ENCODE measurements at regions not wholly inside any gene's neighbourhood (a gene's known extent, or its start where the extent isn't known, plus 50 kb on each side); places are given as distances from the start of the nearest gene placed in this dataset.

DNA sequence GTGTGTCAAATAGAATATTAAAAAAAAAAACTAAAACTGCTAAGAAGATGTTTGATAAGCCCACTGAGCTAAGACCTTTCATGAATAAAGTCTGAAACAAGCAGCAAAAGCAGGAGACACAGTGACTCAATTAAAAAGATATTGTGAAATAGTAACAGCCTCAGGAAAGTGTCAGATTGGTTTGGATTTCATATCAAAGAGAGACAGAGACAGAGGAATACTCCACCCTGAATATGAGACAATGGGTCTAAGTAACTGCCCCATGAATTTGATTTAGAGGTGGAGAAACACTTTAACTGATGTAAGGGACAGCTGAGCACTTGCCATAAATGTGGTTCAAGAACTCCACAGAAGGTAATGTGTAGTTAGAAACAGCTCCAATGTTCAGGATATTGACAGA is 277.9 kb upstream of the FOXG1 start:
- no peak for DNase-seq (ENCODE audit: low spot score)

DNA sequence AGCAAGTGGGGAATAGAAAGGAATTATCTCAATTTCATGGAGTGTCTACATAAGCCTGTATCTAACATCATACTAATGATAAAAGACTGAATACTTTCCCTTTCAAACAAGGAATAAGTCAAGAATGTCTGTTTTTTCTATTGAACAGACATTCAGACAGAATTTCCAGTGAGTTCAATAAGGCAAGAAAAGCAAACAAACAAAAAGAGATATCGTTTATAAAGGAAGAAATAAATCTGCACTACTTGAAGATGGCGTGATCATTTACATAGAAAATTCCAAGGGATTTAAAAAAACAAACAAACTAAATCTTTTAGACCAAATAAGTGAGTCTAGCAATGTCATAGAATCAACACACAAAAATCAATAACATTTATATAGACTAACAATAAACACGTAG is 273.1 kb upstream of the FOXG1 start:
- no peak for DNase-seq (ENCODE audit: low spot score)

DNA sequence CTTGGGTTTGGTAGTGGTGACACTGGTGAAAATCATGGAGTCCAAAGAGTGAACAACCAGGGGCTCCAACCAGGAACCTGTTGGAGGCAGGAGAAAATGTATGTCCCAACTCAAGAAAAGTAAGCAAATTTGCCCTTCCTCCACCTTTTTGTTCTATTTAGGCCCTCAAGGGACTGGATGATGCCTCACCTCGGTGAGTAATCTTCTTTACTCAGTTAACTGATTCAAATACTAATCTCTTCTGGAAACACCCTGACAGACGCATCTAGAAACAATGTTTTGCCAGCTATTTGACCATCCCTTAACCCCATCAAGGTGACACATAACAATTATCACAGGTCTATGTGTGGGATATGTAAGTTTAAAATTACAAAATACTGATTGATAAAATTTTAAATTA is 272.4 kb upstream of the FOXG1 start:
- no peak for DNase-seq (ENCODE audit: low spot score)

DNA sequence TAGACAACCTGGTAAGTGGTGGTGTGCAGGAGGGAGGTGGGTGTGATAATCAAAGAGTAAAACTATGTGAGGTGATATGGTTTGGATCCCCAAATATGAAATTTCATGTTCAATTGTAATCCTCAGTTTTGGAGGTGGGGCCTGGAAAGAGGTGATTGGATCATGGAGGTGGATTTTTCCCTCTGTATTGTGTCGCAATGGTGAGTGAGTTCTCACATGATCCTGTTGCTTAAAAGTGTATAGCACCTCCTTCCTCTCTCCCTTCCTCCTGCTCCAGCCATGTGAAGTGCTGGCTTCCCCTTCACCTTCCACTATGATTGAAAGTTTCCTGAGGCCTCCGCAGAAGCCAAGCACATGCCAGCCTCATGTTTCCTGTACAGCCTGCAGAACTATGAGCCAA is 270.2 kb upstream of the FOXG1 start:
- DNase-seq (ENCODE audit: low spot score) = no peak

DNA sequence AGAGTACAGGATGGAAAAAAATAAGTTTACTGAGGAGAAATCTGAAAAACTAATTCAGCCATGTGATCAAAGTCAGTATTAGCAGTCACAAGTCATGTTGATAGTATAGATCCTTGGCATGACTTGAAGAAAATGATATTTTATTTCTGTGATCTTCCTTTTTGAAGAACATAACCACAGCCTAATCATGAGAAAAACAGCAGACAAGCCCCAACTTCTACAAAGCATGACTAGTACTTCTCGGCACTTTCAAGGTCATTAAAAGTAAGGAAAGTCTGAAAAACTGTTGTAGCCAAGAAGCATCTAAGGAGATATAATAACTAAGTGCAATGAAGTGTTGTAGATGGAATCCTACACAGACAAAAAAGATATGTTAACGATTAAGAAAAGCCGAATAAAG is 264.1 kb upstream of the FOXG1 start:
- DNase-seq (ENCODE audit: low spot score) = no peak

DNA sequence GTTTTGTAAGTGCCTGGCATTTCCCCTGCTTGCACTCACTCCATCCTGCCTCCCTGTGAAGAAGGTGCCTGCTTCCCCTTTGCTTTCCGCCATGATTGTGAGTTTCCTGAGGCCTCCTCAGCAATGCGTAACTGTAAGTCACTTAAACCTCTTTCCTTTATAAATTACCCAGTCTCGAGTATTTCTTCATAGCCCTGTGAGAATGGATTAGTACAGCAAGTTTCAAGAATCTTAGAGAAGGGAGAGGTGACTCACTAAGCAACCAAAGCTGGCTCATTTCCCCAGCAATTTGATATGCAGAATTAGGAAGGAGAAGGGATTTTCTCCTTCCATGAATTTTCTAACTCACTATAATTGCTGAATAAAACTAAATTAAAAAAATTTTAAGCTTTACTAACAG is 251.0 kb upstream of the FOXG1 start:
- DNase-seq (ENCODE audit: low spot score) = no peak

DNA sequence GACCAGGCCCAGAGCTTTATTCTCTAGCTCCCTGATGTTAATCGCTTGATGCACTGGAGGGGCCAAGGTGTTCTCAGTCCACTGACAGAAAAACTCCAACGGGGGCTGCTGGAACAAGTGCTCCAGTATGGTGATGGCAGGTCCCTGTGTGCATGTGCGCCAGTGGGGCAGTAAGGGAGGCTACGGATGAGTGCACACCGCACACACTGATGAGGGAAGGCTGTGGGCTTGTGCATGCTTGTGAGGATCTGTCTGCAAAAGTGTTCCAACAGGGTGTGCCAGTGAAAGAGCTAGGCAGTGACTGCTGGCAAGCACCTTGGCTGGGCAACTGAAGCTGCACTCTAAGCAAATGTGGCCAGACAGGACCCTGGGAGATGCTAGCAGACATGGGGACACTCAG is 229.7 kb upstream of the FOXG1 start:
- no peak for DNase-seq (ENCODE audit: low spot score)

DNA sequence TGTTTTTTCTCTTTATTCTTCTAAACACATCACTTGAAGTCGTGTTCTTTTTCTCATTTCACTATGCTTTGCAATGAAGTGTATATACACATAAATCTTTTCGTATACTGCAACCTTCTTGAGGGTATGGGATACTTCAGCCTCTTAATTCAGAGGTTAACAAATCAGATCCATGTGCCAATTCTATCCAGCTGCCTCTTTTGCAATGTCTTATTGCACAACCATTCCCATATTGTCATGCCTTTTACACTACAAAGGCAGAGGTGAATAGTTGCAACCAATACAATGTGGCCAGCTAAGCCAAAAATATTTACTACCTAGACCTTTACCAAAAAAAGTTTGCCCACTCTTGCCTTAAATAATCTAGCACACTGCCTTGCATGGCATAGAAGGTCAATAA is 224.5 kb upstream of the FOXG1 start:
- no peak for DNase-seq (ENCODE audit: low spot score)

DNA sequence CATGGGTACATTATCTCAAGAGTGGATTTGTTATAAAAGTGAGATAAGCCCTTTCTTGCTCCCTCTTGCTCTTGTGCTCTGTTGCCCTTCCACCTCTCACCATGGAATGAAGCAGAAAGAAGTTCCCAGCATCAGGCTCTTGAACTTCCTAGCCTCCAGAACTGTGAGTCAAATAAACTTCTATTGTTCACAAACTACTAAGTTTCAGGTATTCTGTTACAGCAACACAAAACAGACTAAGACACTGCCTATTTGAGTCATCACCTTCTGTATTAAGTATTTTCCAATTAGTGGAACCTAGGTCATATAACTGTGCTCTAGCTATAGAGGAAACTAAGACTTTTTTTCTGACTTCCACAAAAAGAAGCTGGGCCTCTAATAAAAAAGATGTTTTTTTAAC is 201.2 kb upstream of the FOXG1 start:
- DNase-seq (ENCODE audit: low spot score) = no peak

DNA sequence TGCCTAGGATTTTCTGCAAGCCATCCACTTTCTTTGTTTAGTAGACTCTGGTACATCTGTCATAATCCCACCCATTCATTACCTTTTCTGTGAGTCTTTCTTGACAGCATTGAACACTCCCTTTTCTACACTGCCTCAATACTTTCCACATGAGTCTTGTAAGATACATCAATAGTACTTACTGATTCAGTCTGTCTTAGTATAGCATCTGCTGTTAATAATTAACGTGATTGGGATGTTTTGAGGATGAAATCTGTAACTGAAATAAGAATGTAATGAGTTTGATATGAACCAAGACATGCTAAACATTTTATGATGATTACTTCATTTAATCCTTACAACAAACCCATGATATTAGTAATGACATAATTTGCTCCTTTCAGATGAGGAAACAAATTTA is 196.2 kb upstream of the FOXG1 start:
- DNase-seq (ENCODE audit: low spot score) = no peak

DNA sequence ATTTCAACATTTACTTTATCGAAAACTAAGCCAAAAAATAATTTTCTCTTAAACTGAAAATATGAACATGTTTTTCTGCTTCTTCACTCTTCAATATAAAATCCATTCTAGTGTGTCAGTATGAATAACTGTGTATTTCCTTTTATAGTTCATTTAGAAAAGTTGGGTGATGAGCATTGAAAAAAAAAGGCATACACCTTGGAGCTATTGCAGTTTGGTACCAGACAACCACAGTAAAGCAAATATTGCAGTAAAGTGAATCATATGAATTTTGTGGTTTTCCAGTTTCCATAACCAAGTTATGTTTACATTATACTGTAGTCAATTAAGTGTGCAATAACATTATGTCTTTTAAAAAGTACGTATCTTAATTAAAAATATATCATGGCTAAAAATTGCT is 195.0 kb upstream of the FOXG1 start:
- DNase-seq (ENCODE audit: low spot score) = no peak

DNA sequence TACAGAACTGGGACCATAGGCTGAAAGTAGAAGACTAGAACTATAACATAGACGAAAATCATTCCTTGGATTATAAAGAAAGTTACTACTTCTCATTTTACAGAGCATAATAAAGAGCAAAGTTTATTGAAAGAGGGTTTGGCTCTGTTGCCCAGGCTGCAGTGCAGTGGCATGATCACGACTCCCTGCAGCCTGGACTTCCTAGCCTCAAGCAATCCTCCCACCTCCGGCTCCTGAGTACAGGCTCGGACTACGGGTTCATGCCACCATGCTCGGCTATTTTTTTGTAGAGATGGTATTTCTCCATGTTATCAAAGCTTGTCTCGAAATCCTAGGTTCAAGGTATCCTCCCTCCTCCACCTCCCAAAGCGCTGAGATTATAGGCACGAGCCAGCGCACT is 190.1 kb upstream of the FOXG1 start:
- DNase-seq (ENCODE audit: low spot score) = no peak

DNA sequence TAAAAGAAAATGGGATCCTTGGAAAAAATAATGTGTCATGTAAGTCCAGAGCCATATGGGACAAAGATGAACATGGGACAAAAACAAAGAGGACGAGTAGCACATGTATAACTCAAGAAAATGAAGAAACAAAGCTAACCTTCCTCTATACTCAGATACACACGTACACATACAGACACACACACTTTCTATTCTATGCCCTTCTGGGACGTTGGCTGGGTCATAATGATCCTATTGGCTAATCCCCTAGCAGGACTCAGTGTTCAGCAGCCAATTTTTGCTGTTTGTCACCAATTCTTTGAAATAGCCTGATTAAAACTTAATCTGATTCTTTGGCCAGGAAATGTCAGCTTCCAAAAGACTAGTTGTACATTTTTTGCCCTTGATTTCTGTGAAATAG is 189.4 kb upstream of the FOXG1 start:
- DNase-seq (ENCODE audit: low spot score) = no peak

DNA sequence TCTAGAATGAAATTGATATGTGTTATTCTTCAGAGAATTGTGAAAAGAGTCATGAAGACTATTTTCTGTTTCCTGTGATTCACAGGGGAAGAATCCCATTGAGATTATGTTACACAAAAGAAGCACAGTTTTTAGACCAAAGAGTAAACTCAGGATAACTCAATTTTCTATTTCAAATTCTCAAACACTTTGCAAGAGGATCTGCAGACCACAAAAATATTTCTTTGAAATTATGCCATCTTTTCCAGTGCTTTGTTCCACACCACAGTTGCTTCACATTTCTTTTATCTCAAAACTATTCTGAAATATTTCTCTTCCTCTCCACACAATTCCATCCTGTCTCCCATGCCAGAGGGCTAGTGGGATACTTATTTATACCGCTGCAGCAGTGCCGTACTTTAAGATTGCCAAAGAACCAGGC is 188.9 kb upstream of the FOXG1 start:
- no peak for DNase-seq (ENCODE audit: low spot score)

DNA sequence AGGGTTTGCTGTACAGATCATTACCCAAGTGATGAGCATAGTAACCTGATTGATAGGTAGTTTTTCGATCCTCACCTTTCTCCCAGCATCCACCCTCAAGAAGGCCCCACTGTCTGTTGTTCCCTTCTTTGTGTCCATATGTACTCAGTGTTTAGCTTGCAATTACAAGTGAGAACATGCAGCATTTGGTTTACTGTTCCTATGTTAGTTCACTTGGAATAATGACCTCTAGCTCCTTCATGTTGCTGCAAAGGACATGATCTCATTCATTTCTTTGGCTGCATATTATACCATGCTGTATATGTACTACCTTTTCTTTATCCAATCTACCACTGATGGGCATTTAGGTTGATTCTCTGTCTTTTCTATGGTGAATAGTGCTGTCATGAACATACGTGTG is 181.6 kb upstream of the FOXG1 start:
- DNase-seq (ENCODE audit: low spot score) = no peak

DNA sequence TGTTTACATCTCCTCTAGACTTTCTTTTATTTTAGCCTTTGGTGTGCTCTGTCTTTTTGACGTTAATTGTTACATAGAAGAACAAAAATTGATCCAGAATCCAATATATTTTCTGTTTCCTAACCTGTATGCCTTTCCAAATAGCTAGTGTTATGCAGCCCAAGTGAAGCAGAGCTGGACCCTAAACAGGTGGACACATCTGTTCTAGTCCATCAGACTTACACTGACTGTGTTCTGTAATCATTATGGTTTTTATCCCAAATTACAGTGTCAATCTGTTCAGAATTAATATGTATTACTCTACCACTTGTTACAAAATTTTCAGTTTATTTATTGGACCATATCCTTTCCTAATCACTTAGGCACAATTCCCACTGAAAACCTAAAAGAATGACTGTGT is 176.8 kb upstream of the FOXG1 start:
- no peak for DNase-seq (ENCODE audit: low spot score)

DNA sequence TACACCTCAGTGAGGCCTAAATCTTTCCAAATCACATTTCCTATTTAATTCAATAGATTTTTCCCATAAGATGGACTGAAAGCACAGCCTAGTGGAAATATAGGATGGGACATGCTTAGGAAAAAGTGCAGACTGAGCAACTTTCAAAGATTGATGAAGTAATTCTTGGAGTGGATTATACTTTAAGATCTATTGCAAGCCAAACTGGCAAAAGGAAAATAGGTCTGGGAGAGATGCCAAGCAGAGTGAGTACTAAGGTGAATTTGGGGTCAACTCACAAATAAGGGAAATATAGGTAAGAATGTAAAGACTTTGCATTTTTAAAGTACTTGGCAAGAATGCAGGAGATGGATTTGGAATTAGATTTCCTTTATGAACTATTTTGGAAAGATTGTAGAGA is 170.2 kb upstream of the FOXG1 start:
- DNase-seq (ENCODE audit: low spot score) = no peak

DNA sequence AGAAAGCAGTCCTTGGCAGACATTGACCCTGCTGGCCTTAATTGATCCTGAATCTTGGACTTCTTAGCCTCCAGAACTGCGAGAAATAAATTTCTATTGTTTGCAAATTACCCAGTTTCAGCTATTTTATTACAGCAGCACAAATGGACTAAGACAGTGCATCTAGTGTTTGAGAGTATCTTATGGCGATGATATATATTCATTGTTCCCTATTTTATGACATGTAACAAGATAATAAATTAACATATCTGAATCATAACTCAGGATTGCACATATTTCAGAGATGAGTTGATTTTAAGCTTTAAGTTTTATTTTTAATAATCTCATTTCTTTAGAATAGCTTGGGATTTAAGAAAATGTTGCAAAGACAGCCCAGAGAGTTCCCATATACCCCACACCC is 167.4 kb upstream of the FOXG1 start:
- DNase-seq (ENCODE audit: low spot score) = no peak

DNA sequence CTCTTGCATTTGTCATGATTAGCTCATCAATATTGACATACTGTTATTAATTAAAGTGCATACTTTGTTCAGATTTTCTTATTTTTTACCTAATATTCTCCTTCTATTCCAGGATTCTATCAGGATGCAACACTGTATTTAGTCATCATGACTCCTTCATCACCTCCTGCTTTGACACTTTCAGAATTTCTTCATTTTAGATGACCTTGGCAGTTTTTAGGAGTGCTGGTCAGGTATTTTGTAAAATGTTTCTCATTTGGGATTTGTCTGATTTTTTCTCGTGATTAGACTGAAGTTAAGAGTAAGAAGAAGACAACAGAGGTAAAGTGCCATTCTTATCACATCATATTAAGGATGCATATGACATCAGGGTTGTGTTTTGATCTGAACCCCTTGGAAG is 167.0 kb upstream of the FOXG1 start:
- no peak for DNase-seq (ENCODE audit: low spot score)

DNA sequence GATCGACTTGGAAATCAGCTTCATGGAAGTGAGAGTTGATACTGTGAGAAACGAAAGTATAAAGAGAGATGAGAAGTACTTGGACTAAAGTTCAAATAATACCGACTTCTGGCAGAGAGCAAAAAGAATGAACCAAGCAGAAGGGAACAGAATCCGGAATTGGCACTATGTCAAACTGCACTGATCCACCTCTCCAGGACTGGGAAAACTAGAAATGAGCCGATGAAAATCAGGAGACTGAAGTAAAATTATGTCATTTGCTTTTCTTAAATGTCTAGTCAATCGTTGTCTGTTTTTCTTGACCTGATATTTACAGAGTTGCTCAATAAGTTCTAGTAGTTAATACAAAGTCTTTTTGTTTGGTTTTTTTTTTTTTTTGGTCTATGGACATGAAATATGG is 163.0 kb upstream of the FOXG1 start:
- no peak for DNase-seq (ENCODE audit: low spot score)

DNA sequence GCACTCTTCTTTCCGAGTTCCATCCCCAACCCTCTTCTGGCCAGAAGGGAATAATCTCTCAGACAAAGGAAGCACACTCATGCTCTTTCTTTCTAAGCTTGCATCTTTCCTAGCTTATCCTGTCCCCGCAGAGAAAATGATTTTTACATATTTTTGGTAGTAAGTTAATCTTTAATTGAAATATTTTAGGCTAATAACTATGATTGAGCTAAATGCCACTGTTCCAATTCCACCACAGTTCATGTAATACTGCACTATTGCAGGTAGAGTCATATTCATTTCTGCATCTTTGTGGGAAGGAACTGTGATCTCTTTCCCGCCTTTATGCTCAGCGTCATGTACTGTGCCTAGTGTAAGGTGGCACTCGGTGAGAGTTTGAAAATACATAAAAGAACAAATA is 158.9 kb upstream of the FOXG1 start:
- no peak for DNase-seq (ENCODE audit: low spot score)

DNA sequence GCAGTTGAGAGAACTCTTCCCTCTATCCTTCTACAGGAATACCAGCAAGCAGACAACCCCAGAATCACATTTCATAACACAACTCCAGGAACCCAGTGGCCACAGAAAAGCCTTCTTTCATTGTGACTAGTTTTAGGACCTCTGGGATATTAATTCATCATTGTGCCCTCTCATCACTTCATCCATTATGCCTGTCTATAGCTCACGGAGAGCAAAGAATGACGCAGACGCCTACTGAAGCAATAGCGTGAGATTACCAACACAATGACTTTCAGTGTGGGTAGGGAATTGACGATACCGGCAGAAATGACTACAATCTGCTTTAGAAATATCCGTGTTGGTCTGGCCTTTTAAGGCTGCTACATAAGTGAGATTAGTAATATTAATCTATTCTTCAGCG is 158.1 kb upstream of the FOXG1 start:
- no peak for DNase-seq (ENCODE audit: low spot score)

DNA sequence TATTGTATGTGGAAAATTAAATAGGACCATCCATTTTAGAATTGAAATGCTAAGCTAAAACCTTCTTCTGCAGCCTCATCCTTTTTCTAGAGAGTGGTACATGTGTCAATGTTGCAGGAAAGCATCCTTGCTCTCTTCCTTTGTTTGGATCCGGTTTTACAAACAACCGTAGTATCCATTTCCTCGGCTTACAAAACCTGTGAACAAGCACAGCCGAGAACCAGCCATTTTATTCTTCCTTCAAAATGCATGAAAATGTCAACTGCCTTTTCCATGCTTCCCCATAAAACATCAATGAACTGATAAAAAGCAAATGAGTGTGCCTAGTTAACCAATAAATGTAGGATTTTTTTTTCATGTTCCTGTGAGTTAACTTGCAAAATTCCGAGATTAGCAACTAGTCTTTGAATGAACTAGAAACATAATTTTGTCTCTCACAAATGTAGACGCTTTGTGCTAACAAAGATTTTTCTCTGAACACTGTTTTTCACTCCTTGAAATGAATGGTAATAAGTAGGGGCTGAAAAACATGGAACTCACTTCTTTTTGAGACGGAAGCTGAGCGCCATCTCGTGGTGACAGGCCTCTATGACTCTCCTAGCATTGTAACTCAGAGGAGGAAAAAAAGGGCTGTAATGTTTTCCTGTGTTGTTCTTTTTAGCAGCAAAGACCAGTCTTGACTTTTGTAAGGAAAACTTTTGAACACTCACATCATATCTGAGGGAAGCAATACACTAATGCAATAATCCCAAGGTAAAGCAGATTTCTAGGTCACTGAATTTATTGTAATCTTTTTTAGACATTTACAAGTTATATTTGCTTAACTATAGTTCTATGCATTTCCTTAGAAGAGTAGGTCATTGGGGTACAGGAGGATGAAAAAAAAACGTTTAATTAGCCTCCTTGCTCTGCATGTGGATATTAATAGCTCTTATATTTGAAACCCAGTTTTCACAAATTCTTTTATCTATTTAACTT is 157.4 kb upstream of the FOXG1 start:
- no peak for DNase-seq (ENCODE audit: low spot score)

DNA sequence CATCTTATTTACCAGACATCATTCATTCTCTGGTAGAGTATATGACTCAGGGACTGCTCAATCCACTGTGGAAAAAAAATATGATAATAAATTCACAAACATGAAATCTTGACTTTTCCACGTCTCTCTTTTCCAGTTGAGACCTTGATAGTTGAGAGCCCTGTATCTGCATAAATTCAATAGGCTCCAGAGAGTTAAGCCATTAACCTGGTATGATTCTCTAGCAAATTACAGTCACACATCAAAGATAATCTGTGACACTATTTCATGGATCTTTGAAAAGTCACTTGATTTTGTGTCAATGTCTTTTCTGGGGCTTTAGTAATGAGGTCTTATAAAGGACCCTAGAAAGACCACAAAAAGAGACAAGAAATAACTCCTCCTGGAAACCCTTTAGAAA is 154.2 kb upstream of the FOXG1 start:
- DNase-seq (ENCODE audit: low spot score) = no peak

All from HuH-7.5 (cell line).